ENCODE measurements at regions not wholly inside any gene's neighbourhood (a gene's known extent, or its start where the extent isn't known, plus 50 kb on each side); places are given as distances from the start of the nearest gene placed in this dataset.

DNA sequence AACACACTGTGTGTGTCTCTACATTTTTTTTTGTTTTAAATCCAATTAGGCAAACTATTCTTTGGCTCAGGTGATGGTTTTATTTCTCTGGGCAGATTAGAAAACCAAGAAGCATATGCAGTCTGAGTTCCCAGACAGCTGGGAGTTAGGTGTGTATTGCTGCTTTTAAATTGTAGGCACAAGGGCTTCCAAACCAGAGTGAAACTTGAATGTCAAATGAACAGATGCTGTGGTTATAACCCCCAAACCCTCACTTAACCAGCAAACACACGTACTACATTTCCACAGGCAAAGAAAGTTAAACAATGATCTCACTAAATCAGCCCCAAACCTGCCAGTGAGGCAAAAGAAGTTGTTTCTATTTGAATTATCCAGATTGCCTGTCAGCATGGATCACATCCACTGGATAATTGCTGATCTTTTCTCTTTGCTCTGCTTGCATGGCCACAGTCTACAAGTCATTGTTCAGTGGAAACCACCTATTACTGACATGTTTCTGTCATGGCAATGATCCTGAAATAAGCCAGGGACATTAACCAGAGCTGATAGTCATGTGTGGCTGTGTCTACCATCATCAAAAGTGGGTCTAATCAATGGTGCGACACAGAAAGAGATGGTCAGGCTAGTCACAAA lies 576.5 kb upstream of the PLXNA2 start:
- Histone ChIP-seq H3K27ac (no peak overlapping the region), H3K9me3 (no peaks in the 10 kb centered on the region), H3K27me3 (no peaks in the 10 kb centered on the region), H3K4me3 (no peak overlapping the region), H3K4me1 (no peaks in the 10 kb centered on the region), H3K36me3 (no peaks in the 10 kb centered on the region)
- no peak for DNase-seq
- intact Hi-C loops (cut with DNase I; ENCODE audit: low total_unique reads) (no loop called here), in situ Hi-C loops (cut with MboI; ENCODE audit: low pct_ligation_motif_present in 1 of 4, low pct_unique_long_range_greater_than_20kb in 1 of 4, low sequenced_read_pairs in 3 of 4) (no loop called here)
- TF ChIP-seq POLR2AphosphoS5 (IDR thresholded peaks at IDR 0.05) (no peak), POLR2A (IDR thresholded peaks at IDR 0.05) (no peak), CTCF (IDR thresholded peaks at IDR 0.05) (no peak), EP300 (IDR thresholded peaks at IDR 0.05; ENCODE audit: low read depth) (no peak)
- WGBS, 2 donors (ENCODE audit: low coverage in 1 of 2), result 46 to 50% methylated on average over 2 of the region's 2 CpGs

DNA sequence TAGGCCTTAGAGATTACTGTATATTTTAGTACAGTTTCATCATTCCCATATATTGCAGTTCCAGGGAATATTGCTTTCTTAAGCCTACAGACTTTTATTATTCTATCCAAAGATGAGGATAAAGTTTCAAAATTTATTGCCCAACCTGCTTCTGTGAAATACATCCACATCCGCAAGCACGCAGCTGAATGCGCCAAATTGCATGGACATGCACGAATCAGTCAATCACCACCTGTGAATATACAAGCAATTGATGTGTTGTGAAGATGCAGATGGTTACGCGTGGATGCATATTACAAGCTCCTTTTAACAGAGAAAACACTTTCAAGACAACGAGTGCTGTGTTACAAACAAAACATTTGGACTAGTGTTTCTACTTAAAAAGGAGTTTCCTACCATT lies 577.8 kb upstream of the PLXNA2 start:
- 89 to 97% methylated on average over 6 to 7 of the region's 7 CpGs for WGBS, 2 donors (ENCODE audit: low coverage in 1 of 2)

DNA sequence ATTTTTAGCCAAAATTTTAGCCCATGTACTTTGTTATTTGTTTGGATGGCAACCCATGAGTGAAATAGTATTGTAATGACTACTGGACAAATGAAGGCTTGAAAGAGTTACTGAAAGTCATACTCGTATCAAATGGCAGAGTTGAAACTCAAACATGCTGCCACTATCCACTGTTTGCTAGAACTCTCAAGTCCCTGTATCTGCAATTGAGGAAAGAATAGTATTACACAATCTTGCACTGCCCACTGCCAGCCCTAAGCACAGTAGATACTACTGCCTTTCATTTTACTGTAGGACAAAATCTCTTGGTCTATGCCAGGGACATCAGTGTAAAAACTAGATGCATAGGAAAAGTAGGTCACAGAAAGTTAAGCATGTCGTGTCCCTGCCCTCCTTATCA lies 581.1 kb upstream of the PLXNA2 start:
- DNase-seq, result no peak
- Histone ChIP-seq H3K4me3 (no peak overlapping the region), H3K36me3 (no peaks in the 10 kb centered on the region), H3K27me3 (no peaks in the 10 kb centered on the region), H3K27ac (no peak overlapping the region), H3K9me3 (no peaks in the 10 kb centered on the region), H3K4me1 (no peaks in the 10 kb centered on the region)
- 43 to 61% methylated on average over 2 of the region's 2 CpGs for WGBS, 2 donors (ENCODE audit: low coverage in 1 of 2)
- intact Hi-C loops (cut with DNase I; ENCODE audit: low total_unique reads), result no loop called here
- in situ Hi-C loops (cut with MboI; ENCODE audit: low pct_ligation_motif_present in 1 of 4, low pct_unique_long_range_greater_than_20kb in 1 of 4, low sequenced_read_pairs in 3 of 4), result no loop called here
- TF ChIP-seq CTCF (IDR thresholded peaks at IDR 0.05) (no peak), EP300 (IDR thresholded peaks at IDR 0.05; ENCODE audit: low read depth) (no peak), POLR2A (IDR thresholded peaks at IDR 0.05) (no peak), POLR2AphosphoS5 (IDR thresholded peaks at IDR 0.05) (no peak)

More for the DNA sequence above, 577.8 kb upstream of the PLXNA2 start:
- no peak for TF ChIP-seq EP300 (IDR thresholded peaks at IDR 0.05; ENCODE audit: low read depth)
- TF ChIP-seq POLR2A (IDR thresholded peaks at IDR 0.05), result no peak
- TF ChIP-seq CTCF (IDR thresholded peaks at IDR 0.05), result no peak
- TF ChIP-seq POLR2AphosphoS5 (IDR thresholded peaks at IDR 0.05), result no peak
- no peaks in the 10 kb centered on the region for H3K27me3 ChIP-seq
- no peaks in the 10 kb centered on the region for H3K9me3 ChIP-seq
- intact Hi-C loops (cut with DNase I; ENCODE audit: low total_unique reads) (no loop called here), in situ Hi-C loops (cut with MboI; ENCODE audit: low pct_ligation_motif_present in 1 of 4, low pct_unique_long_range_greater_than_20kb in 1 of 4, low sequenced_read_pairs in 3 of 4) (no loop called here)
- no peak for DNase-seq
- no peaks in the 10 kb centered on the region for H3K36me3 ChIP-seq
- no peak overlapping the region for H3K4me3 ChIP-seq
- no peak overlapping the region for H3K27ac ChIP-seq
- H3K4me1 ChIP-seq, result no peaks in the 10 kb centered on the region

- TF ChIP-seq EP300 (IDR thresholded peaks at IDR 0.05; ENCODE audit: low read depth) (no peak), CTCF (IDR thresholded peaks at IDR 0.05) (no peak)
- WGBS, 2 donors (ENCODE audit: low coverage in 1 of 2), result 35 to 49% methylated on average over 2 to 5 of the region's 5 CpGs
- Histone ChIP-seq H3K4me1 (no peaks in the 10 kb centered on the region), H3K9me3 (no peaks in the 10 kb centered on the region), H3K27ac (no peak overlapping the region), H3K27me3 (no peaks in the 10 kb centered on the region), H3K36me3 (no peaks in the 10 kb centered on the region), H3K4me3 (no peak overlapping the region)
- in situ Hi-C loops (cut with MboI; ENCODE audit: low pct_ligation_motif_present in 1 of 4, low pct_unique_long_range_greater_than_20kb in 1 of 4, low sequenced_read_pairs in 3 of 4) (no loop called here), intact Hi-C loops (cut with DNase I; ENCODE audit: low total_unique reads) (no loop called here)
- no peak for DNase-seq
These were observed 585.4 kb upstream of the PLXNA2 start for GRCh38 chr1:208829595-208829994.
